Pancreas (tissue), 10 donors: ENCODE measurements at regions not wholly inside any gene's neighbourhood (a gene's known extent, or its start where the extent isn't known, plus 50 kb on each side); places are given as distances from the start of the nearest gene placed in this dataset.

Experiments
- ATAC-seq, 4 donors: fragments of 200-7000 bp; cut with Tn5 transposase; one replicate each; pipeline versions ENCODE4 v1.8.0 to v1.9.1; 2020; ENCODE audit warnings: mild to moderate bottlenecking in 4 of 4, moderate library complexity in 4 of 4
- DNase-seq, 6 donors: peaks; one replicate each; pipeline ENCODE4 v3.0.0-alpha.2; 2020
- FAIRE-seq: peaks from 2 replicates; lab custom pipeline; 2012; peaks lifted over from hg19 to GRCh38; lab: Jason Lieb, UNC
- H3K27ac ChIP-seq, 4 donors: fragments of 200-600 bp; sonication (generic); 1 replicate in 3 of 4; 2 replicates in 1 of 4; pipeline versions ENCODE4 v1.5.0 to v1.8.0; 2020
- H3K27me3 ChIP-seq, 4 donors: fragments of 200-600 bp; one replicate each; pipeline ENCODE4 v1.8.0; 2021
- H3K36me3 ChIP-seq, 3 donors: fragments of 200-600 bp; sonication (generic) in 1 of 3; one replicate each; pipeline versions ENCODE4 v1.5.0 to v1.8.0; 2020 to 2021
- H3K4me1 ChIP-seq, 3 donors: fragments of 200-600 bp; one replicate each; pipeline ENCODE4 v1.8.0; 2021
- H3K4me3 ChIP-seq, 4 donors: fragments of 200-600 bp; sonication (generic) in 2 of 4; one replicate each; pipeline versions ENCODE4 v1.5.0 to v1.8.0; 2020 to 2021
- H3K9me3 ChIP-seq, 4 donors: fragments of 200-600 bp; one replicate each; pipeline ENCODE4 v1.8.0; 2021
- CTCF ChIP-seq, 4 donors: fragments of 200-600 bp; sonication (generic) in 3 of 4; IDR thresholded peaks; one replicate each; pipeline versions ENCODE4 v1.5.0 to v1.8.0; 2021; ENCODE audit warnings: antibody characterized with exemption in 4 of 4
- WGBS, 2 donors: extraction: QIAGEN DNeasy Blood & Tissue Kit; methylation state at CpG; one replicate each; pipeline ENCODE4 v1.1.7; 2013; 5-methylcytosine and 5-hydroxymethylcytosine counted together
- intact Hi-C, 3 donors: fragments of 100-400 bp; cut with DNase I; formaldehyde crosslinking; loops; one replicate each; pipeline versions ENCODE4 v1.11.1 to v1.14.2; 2022
- donor health status: healthy with polysubstance abuse.
- donor health status: DM: no; HTN: no; CAD: no; lungs with moderate emphysema.
- donor health status: DM: no; HTN: no; CAD: no.
- donor health status: control.
- donor health status: control.
- donor health status: Bipolar disorder and iron deficiency.
- donor health status: DM: yes; HTN: yes; CAD: no.
- donor health status: DM: no; HTN: no; CAD: no.
- donor health status: DM: no; HTN: no; CAD: no.
- donor health status: DM: yes; HTN: yes; CAD: no.

DNA sequence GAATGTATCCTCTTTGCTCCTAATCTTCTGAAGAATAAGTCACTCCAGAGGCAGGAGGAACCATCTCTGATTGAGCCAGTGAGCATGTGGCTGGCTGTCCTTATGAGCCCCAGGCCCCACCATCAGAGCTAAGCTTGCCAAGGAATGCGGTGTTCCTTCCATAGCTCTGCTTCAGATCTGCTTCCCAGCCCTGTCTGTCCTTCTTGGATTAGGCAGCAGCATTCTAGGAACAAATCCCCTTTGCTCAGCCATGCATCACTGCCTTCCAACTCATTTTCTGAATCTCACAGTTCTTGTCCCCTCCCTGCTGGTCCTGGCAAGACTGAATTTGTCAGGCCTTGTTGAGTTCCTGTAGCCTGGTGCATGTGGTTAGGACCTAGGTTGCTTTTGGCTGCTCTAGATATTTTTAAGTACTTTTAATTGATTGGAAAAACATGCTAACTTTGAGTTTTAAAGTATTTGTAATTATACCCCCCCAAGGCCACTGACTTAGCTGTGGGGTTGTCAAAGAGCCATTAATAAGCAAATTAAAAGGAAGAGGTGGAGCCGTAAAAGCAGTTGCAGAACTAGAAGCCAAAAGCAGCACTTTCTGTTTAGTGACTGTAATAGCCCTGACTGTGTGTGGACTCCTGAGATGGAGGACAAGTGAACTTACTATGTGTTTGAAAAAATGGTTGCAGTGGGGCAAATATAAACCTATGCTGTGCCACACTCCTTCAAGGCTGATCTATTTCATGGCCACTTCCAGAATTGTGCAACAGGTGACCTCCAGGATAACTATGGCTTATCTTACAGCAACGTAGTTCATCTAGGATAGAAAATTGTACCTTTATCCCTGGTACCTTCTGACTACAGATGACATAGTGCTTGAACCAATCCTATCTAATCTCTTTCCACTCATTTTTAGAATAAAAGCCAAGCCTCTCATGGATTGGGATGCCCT, 61.3 kb upstream of the BACH1 start:
- intact Hi-C loops, result no loop called here
- no peak for DNase-seq

DNA sequence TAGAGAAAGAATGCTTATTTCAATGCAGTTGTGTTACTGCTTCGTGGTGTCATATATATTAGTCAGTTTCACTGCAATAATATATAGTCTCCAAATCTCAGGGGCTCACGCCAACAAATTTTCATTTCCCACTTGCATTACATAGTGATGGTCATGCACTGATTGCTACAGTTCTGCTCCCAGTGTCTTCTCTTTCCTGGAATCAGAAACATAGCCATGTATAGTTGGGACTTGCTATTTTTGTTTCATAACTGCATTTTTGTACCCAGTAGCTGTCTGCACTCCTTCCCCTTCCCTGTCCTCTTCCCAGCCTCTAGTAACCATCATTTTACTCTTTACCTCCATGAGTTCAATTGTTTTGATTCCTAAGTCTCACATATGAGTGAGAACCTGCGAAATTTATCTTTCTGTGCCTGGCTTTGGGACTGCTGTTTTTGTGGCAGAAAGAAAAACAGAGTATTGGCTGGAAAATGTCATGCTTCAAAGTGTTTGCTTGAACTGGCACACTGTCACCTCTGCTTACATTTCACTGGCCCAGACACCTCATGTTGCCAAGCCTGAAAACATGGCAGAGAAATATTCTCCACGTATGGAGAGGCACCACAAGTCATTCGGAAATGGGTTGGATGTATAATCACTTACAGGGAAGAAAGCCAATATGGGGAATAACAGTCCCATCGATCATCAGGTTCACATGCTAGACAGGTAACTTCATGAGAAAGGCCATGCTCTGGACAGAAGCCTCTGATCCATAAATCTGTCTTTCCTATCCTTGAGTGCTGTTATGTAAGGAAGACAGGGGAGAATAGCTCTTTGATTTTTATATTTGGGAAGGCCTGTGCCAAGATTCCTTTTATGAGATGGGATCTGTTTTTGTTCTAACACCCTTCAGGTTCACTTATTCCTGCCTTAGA, 60.4 kb upstream of the BACH1 start:
- TF ChIP-seq CTCF (IDR thresholded peaks at IDR 0.05), result no peak
- ATAC-seq (peak in 2 of 4 donors; percentile 47 to 60), FAIRE-seq (no peak), DNase-seq (no peak)
- H3K9me3 ChIP-seq, result no peaks in the 10 kb centered on the region
- 69 to 71% methylated on average over 6 of the region's 6 CpGs for WGBS, 2 donors
- no peak overlapping the region for H3K27ac ChIP-seq
- H3K27me3 ChIP-seq, result no peaks in the 10 kb centered on the region
- no peak overlapping the region for H3K4me3 ChIP-seq
- H3K36me3 ChIP-seq, result no peaks in the 10 kb centered on the region
- intact Hi-C loops, result no loop called here
- H3K4me1 ChIP-seq, result no peaks in the 10 kb centered on the region

More for the DNA sequence above, 61.3 kb upstream of the BACH1 start:
- ATAC-seq (peak in 3 of 4 donors; percentile 10 to 37 (median 31)), FAIRE-seq (no peak)
- no peak overlapping the region for H3K4me3 ChIP-seq
- no peaks in the 10 kb centered on the region for H3K9me3 ChIP-seq
- H3K27ac ChIP-seq, result no peak overlapping the region
- no peaks in the 10 kb centered on the region for H3K4me1 ChIP-seq
- TF ChIP-seq CTCF (IDR thresholded peaks at IDR 0.05), result no peak
- WGBS, 2 donors, result 65 to 69% methylated on average over 3 of the region's 3 CpGs
- H3K27me3 ChIP-seq, result no peaks in the 10 kb centered on the region
- H3K36me3 ChIP-seq, result no peaks in the 10 kb centered on the region

DNA sequence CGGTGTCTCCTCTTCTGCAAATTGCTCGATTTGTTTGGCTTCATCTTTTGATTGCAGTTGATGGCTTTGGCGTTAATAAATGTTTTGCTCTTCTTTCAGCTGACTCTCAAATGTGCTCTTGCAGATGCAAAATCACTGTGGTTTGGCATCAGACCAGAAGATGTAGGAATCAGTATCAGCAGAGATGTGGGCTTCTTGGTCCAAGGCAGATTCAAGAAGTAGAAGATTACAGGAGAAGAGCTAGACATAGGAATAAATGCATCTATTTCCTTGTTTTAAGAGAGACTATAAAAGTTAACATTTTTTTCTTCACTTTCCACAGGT, 59.8 kb upstream of the BACH1 start:
- 74 to 80% methylated on average over 3 of the region's 3 CpGs for WGBS, 2 donors
- intact Hi-C loops, result no loop called here
- no peaks in the 10 kb centered on the region for H3K36me3 ChIP-seq
- ATAC-seq (peak in 1 of 4 donors; percentile 48), DNase-seq (no peak), FAIRE-seq (no peak)
- no peaks in the 10 kb centered on the region for H3K4me1 ChIP-seq
- H3K9me3 ChIP-seq, result no peaks in the 10 kb centered on the region
- H3K27ac ChIP-seq, result no peak overlapping the region
- no peak for TF ChIP-seq CTCF (IDR thresholded peaks at IDR 0.05)
- no peaks in the 10 kb centered on the region for H3K27me3 ChIP-seq
- H3K4me3 ChIP-seq, result no peak overlapping the region

DNA sequence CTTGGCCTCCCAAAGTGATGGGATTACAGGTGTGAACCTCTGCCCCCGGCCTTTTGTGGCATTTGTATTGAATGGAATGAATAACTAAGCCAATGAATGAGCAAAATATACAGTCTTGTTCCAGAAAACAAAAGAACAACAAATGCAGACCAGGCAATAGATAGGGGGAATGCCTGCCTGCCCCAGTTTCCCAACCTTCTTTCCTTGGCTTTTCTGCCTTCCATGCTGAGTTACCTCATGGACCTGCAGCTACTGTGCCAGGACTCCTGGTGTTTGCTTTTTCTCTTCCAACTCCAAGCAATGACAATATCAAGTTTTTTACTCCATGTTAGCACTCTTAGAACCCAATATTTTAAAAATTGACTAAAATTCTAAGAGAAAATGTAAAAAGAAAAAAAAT, 58.6 kb upstream of the BACH1 start:
- H3K4me1 ChIP-seq, result no peaks in the 10 kb centered on the region
- no peaks in the 10 kb centered on the region for H3K9me3 ChIP-seq
- WGBS, 2 donors, result 96 to 100% methylated on average over 1 of the region's 1 CpG
- ATAC-seq, result no peak
- no peaks in the 10 kb centered on the region for H3K36me3 ChIP-seq
- no peak for FAIRE-seq
- intact Hi-C loops, result no loop called here
- no peaks in the 10 kb centered on the region for H3K27me3 ChIP-seq
- H3K4me3 ChIP-seq, result no peak overlapping the region
- TF ChIP-seq CTCF (IDR thresholded peaks at IDR 0.05), result no peak
- no peak overlapping the region for H3K27ac ChIP-seq
- no peak for DNase-seq
